ENCODE measurements at regions not wholly inside any gene's neighbourhood (a gene's known extent, or its start where the extent isn't known, plus 50 kb on each side); places are given as distances from the start of the nearest gene placed in this dataset.

DNA sequence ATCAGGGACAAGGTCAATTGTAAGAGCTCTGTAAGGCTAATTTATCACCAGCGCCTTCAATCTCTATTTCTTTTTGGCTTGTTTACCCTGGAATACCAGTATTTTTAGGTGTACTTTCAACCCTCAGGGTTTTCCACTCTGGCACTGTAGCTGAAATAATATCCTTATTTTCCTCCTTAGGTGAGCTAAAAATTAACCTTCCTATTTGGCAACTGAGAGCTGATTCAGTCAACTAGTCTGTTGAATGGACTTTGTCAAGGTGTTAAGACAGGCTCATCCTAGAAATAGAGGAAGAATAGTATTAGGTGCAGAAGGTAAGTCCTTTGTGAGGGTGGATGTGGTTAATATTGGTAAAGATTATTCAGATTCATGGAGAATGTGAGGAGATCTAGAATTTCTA, 101.3 kb upstream of the BANK1 start:
- TF ChIP-seq SUZ12 (IDR thresholded peaks at IDR 0.05; ENCODE audit: low read depth, low read length) (no peak), POLR2A (IDR thresholded peaks at IDR 0.05; ENCODE audit: insufficient read depth in 1 of 2, low read depth in 2 of 2, low read length in 2 of 2) (no peak), RAD21 (CRISPR knock-in tag; IDR thresholded peaks at IDR 0.05) (no peak), ZNF660 (CRISPR knock-in tag; IDR thresholded peaks at IDR 0.05; ENCODE audit: borderline replicate concordance, low read depth) (no peak), PHF8 (CRISPR knock-in tag; IDR thresholded peaks at IDR 0.05) (no peak), EP300 (IDR thresholded peaks at IDR 0.05; ENCODE audit: low read depth in 2 of 2, low read length in 2 of 2) (no peak), EP300 (CRISPR knock-in tag; IDR thresholded peaks at IDR 0.05; ENCODE audit: borderline replicate concordance) (no peak), JUND (CRISPR knock-in tag; IDR thresholded peaks at IDR 0.05) (no peak), GABPA (IDR thresholded peaks at IDR 0.05; ENCODE audit: low read depth, low read length) (no peak), GABPA (CRISPR knock-in tag; IDR thresholded peaks at IDR 0.05; ENCODE audit: low read depth) (no peak)
- TF ChIP-seq, protein P1, sequence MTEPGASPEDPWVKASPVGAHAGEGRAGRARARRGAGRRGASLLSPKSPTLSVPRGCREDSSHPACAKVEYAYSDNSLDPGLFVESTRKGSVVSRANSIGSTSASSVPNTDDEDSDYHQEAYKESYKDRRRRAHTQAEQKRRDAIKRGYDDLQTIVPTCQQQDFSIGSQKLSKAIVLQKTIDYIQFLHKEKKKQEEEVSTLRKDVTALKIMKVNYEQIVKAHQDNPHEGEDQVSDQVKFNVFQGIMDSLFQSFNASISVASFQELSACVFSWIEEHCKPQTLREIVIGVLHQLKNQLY (CRISPR knock-in tag; IDR thresholded peaks at IDR 0.05) = no peak
- TF ChIP-seq, protein P2, sequence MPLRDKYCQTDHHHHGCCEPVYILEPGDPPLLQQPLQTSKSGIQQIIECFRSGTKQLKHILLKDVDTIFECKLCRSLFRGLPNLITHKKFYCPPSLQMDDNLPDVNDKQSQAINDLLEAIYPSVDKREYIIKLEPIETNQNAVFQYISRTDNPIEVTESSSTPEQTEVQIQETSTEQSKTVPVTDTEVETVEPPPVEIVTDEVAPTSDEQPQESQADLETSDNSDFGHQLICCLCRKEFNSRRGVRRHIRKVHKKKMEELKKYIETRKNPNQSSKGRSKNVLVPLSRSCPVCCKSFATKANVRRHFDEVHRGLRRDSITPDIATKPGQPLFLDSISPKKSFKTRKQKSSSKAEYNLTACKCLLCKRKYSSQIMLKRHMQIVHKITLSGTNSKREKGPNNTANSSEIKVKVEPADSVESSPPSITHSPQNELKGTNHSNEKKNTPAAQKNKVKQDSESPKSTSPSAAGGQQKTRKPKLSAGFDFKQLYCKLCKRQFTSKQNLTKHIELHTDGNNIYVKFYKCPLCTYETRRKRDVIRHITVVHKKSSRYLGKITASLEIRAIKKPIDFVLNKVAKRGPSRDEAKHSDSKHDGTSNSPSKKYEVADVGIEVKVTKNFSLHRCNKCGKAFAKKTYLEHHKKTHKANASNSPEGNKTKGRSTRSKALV (CRISPR knock-in tag; IDR thresholded peaks at IDR 0.05) = no peak
